ENCODE measurements at regions not wholly inside any gene's neighbourhood (a gene's known extent, or its start where the extent isn't known, plus 50 kb on each side); places are given as distances from the start of the nearest gene placed in this dataset.

DNA sequence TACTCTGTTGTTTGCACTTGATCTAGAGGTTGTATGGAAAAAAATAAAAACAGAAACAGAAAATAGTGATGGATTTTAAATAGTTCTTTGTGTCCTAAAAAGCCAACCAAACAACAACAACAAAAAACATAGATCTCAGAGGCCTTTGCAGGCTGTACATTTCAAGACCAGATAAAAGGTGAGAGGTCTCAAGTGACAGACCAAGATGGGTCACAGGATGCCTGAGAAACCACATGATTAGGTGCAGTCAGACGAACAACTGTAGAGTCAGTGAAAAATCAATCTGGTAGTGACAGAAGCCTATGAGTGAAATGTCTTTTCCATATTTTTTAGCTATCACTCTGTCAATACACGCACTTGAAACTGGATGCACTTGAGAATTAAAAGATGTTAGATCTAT is 193.5 kb upstream of the SAMSN1 start:
- TF ChIP-seq, protein P1, sequence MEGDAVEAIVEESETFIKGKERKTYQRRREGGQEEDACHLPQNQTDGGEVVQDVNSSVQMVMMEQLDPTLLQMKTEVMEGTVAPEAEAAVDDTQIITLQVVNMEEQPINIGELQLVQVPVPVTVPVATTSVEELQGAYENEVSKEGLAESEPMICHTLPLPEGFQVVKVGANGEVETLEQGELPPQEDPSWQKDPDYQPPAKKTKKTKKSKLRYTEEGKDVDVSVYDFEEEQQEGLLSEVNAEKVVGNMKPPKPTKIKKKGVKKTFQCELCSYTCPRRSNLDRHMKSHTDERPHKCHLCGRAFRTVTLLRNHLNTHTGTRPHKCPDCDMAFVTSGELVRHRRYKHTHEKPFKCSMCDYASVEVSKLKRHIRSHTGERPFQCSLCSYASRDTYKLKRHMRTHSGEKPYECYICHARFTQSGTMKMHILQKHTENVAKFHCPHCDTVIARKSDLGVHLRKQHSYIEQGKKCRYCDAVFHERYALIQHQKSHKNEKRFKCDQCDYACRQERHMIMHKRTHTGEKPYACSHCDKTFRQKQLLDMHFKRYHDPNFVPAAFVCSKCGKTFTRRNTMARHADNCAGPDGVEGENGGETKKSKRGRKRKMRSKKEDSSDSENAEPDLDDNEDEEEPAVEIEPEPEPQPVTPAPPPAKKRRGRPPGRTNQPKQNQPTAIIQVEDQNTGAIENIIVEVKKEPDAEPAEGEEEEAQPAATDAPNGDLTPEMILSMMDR (IDR thresholded peaks at IDR 0.05): no peak
- TF ChIP-seq POLR2A (IDR thresholded peaks at IDR 0.05): no peak
